ENCODE measurements at regions not wholly inside any gene's neighbourhood (a gene's known extent, or its start where the extent isn't known, plus 50 kb on each side); places are given as distances from the start of the nearest gene placed in this dataset.

DNA sequence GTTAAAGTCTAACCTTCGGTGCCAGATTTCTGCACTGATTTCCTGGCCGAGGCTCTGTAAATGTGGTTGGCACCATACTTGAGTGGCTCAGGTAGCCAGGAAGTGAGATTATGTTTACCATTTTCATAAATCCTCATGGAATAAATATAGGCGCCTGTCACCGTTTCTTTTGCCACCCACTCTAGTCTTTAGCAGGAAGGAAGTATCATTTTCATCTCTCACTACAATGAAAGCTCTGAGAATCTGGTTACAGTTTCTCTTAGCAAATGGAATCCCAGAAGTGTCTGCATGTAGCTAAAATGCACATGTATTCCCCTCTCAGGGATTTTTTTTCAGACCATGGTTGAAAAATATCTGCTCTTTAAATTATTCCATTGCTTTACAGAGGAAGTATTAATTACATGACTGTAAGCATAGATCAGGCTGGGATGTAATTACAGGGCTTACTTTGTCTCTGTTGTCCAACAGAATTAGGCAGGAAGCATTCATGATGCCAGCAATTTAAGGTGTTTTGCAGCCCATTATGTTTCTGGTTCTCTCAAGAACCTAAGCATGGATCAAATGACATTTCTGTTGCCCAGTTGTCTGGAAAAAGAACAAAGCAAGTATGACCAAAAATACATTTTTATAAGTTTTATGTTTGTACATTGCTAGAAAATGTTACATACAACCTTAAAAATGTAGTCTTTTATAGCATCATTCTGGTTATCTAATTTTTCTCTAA lies 221.7 kb upstream of the SPRY2 start:
- Histone ChIP-seq H3K4me1 (replicated peaks) (no peaks in the 10 kb centered on the region), H3K4me3 (no peak overlapping the region), H3K9me3 (no peaks in the 10 kb centered on the region), H3K36me3 (no peaks in the 10 kb centered on the region), H3K27me3 (replicated peaks; ENCODE audit: insufficient read depth) (no peaks in the 10 kb centered on the region), H3K27ac (no peak overlapping the region)
- intact Hi-C loops (cut with DNase I): no loop called here
- TF ChIP-seq, protein P1, sequence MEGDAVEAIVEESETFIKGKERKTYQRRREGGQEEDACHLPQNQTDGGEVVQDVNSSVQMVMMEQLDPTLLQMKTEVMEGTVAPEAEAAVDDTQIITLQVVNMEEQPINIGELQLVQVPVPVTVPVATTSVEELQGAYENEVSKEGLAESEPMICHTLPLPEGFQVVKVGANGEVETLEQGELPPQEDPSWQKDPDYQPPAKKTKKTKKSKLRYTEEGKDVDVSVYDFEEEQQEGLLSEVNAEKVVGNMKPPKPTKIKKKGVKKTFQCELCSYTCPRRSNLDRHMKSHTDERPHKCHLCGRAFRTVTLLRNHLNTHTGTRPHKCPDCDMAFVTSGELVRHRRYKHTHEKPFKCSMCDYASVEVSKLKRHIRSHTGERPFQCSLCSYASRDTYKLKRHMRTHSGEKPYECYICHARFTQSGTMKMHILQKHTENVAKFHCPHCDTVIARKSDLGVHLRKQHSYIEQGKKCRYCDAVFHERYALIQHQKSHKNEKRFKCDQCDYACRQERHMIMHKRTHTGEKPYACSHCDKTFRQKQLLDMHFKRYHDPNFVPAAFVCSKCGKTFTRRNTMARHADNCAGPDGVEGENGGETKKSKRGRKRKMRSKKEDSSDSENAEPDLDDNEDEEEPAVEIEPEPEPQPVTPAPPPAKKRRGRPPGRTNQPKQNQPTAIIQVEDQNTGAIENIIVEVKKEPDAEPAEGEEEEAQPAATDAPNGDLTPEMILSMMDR (IDR thresholded peaks at IDR 0.05): no peak
- TF ChIP-seq POLR2A (IDR thresholded peaks at IDR 0.05): no peak
- TF ChIP-seq POLR2AphosphoS5 (IDR thresholded peaks at IDR 0.05): no peak
- DNase-seq (ENCODE audit: low spot score): no peak
- 15% methylated on average over 4 of the region's 4 CpGs for WGBS

DNA sequence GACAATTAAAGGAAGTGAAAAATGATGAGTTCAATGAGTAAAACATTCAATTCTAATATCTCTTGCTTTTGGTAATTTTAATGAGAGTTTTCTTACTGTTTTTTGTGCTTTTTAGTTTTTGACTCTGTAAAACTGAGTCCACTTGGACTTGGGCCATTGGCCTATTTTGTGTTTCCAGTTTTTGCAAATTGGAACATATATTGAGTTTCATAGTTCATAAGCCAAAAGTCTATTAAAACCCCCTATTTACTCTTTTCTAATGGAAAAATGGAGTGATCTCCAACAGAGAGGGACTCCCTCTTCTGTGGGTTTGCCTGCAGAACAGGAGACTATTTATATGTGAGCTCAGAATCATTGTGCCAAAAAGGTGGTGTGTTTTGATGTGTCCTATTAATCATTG lies 219.7 kb upstream of the SPRY2 start:
- Histone ChIP-seq H3K27me3 (replicated peaks; ENCODE audit: insufficient read depth) (no peaks in the 10 kb centered on the region), H3K9me3 (no peaks in the 10 kb centered on the region), H3K36me3 (no peaks in the 10 kb centered on the region), H3K4me1 (replicated peaks) (no peaks in the 10 kb centered on the region), H3K4me3 (no peak overlapping the region), H3K27ac (no peak overlapping the region)
- no peak for DNase-seq (ENCODE audit: low spot score)
- intact Hi-C loops (cut with DNase I): no loop called here
- TF ChIP-seq, protein P1 (IDR thresholded peaks at IDR 0.05): no peak
- TF ChIP-seq POLR2AphosphoS5 (IDR thresholded peaks at IDR 0.05) (no peak), POLR2A (IDR thresholded peaks at IDR 0.05) (no peak)

DNA sequence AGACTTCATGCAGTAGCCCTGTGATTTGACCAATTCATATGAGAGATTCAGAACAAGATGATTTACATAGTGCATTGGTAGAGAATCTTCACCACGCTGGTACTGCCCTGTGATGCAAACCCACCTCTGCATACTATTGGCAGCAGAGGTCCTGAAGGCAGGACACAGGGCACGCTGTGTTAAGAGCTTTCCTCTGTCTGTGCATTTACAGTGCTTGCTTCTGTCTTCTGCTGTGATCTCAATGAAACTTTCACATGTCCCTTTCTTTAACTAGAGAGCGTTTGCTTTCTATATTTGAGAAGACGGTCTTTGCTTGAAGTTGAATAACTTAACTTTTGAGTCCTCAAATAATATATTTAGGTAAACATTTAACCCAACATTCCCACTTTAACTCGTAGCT lies 219.0 kb upstream of the SPRY2 start:
- intact Hi-C loops (cut with DNase I): no loop called here
- no peak overlapping the region for H3K4me3 ChIP-seq
- no peaks in the 10 kb centered on the region for H3K4me1 ChIP-seq (replicated peaks)
- no peaks in the 10 kb centered on the region for H3K9me3 ChIP-seq
- DNase-seq (ENCODE audit: low spot score): no peak
- no peaks in the 10 kb centered on the region for H3K36me3 ChIP-seq
- no peak for TF ChIP-seq POLR2A (IDR thresholded peaks at IDR 0.05)
- no peak for TF ChIP-seq POLR2AphosphoS5 (IDR thresholded peaks at IDR 0.05)
- TF ChIP-seq, protein P1 (IDR thresholded peaks at IDR 0.05): no peak
- H3K27me3 ChIP-seq (replicated peaks; ENCODE audit: insufficient read depth): no peaks in the 10 kb centered on the region
- WGBS: 70% methylated on average over 5 of the region's 5 CpGs
- H3K27ac ChIP-seq: no peak overlapping the region

DNA sequence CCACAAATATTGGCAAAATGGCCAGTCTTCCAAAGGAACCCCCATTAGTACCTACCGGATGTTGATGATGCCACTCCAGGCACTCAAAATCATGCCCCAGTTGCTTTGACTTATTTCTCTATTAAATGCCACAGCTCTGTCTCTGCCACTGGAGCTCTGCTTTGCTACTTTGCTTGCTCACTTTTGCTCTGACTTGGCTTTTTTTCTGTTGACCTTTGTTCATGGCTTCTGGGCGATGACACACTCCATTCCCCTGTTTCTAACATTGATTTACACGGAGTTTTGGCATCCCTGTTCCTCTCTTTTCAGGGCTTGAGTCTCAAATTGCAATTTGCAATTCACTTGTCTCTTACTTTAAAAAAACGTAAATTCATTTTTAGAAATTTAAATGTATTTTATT lies 217.1 kb upstream of the SPRY2 start:
- intact Hi-C loops (cut with DNase I): no loop called here
- Histone ChIP-seq H3K4me1 (replicated peaks) (no peaks in the 10 kb centered on the region), H3K36me3 (no peaks in the 10 kb centered on the region), H3K27me3 (replicated peaks; ENCODE audit: insufficient read depth) (no peaks in the 10 kb centered on the region), H3K4me3 (no peak overlapping the region), H3K27ac (no peak overlapping the region), H3K9me3 (no peaks in the 10 kb centered on the region)
- 88% methylated on average over 4 of the region's 4 CpGs for WGBS
- TF ChIP-seq POLR2A (IDR thresholded peaks at IDR 0.05) (no peak), POLR2AphosphoS5 (IDR thresholded peaks at IDR 0.05) (no peak)
- no peak for DNase-seq (ENCODE audit: low spot score)

DNA sequence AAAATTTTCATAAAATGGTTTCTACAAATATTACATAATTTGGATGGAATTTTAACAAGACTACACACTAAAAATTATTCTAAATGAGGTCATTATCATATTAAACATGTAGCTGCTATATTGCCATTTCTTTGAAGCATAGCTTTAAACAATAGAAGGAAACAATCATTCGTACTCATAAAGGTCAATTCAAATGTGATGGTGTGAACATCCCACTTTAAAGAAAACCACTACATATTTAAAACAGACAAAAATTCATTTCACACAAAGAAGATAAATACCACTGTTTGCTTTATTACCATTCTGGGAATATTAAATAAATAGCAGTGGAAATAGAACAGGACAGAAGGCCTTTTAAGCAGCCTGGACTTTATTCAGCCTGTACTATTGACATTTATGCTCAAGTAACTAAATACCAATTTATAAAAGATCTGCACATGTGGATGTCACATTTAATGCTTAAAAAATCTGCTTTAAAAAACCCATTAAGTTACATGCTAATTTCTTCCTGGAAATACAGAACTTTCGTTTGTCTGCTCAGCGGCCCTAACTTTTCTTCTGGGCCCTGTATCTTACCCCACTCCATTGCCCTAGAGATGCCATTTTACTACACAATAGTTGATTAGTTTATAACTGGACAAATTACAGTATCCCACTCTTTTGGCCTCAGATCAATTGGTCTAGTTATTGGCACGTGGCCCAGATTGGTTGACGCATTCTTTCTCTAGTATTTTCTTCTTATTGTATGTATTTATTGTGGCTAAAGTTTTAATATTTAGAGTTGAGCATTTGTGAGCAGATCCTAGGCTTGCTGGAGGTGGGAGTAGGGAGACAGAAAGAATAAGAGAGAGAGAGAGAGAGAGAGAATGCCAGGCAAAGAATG lies 215.1 kb upstream of the SPRY2 start:
- TF ChIP-seq POLR2A (IDR thresholded peaks at IDR 0.05) (no peak), POLR2AphosphoS5 (IDR thresholded peaks at IDR 0.05) (no peak)
- TF ChIP-seq, protein P1 (IDR thresholded peaks at IDR 0.05): no peak
- no peak for DNase-seq (ENCODE audit: low spot score)
- 66% methylated on average over 5 of the region's 5 CpGs for whole genome bisulfite sequencing

More for the DNA sequence above, 215.1 kb upstream of the SPRY2 start:
- intact Hi-C loops (cut with DNase I): no loop called here
- Histone ChIP-seq H3K27ac (no peak overlapping the region), H3K4me1 (replicated peaks) (no peaks in the 10 kb centered on the region), H3K36me3 (no peaks in the 10 kb centered on the region), H3K4me3 (no peak overlapping the region), H3K27me3 (replicated peaks; ENCODE audit: insufficient read depth) (no peaks in the 10 kb centered on the region), H3K9me3 (no peaks in the 10 kb centered on the region)
